Caco-2 (cell line): ENCODE measurements at regions not wholly inside any gene's neighbourhood (a gene's known extent, or its start where the extent isn't known, plus 50 kb on each side); places are given as distances from the start of the nearest gene placed in this dataset.
"Not testable (repeated sequence)": the region's sequence is repeated elsewhere in the genome, so short reads cannot be mapped to it uniquely, and the experiment has no call there.

ENCODE experiments used
- BruUV-seq: library from RNA; stranded (reverse); fragments of 400-500 nt; replicated peaks from 2 replicates; lab custom pipeline; 2021; lab: Mats Ljungman, UMichigan
- CTCF ChIA-PET: fragments of 300-600 bp; sonication (Branson Sonifier 250); formaldehyde crosslinking; loops from one replicate; lab custom pipeline; 2022; ENCODE audit warnings: antibody characterized with exemption; lab: Charles Lee
- POLR2A ChIA-PET: fragments of 300-600 bp; sonication (Branson Sonifier 250); formaldehyde crosslinking; loops from one replicate; lab custom pipeline; 2022; ENCODE audit warnings: antibody characterized with exemption; lab: Charles Lee
- DNase-seq, 2 experiments: peaks; one replicate each; pipeline versions ENCODE4 v3.0.0 to v3.0.0-alpha.2; 2020 to 2022
- H3K27me3 ChIP-seq: replicated peaks from 2 replicates; pipeline ENCODE4 v1.6.0; 2011; ENCODE audit warnings: low read length; ENCODE audit not compliant: control insufficient read depth, insufficient read depth
- H3K36me3 ChIP-seq: 2 replicates; pipeline ENCODE4 v1.5.1; 2011; ENCODE audit warnings: low read length; ENCODE audit not compliant: control insufficient read depth, insufficient read depth
- H3K4me1 ChIP-seq: fragments of 250-450 bp; sonication (Bioruptor Pico); 2 replicates; pipeline ENCODE4 v1.5.1; 2020; ENCODE audit warnings: mild to moderate bottlenecking
- H3K4me3 ChIP-seq: 2 replicates; pipeline ENCODE4 v1.5.1; 2011; ENCODE audit warnings: low read depth, mild to moderate bottlenecking, control low read depth, low read length
- H3K9me3 ChIP-seq: fragments of 250-450 bp; sonication (Bioruptor Pico); 2 replicates; pipeline ENCODE4 v1.5.1; 2020; ENCODE audit warnings: mild to moderate bottlenecking, moderate library complexity
- H3K27ac Mint-ChIP-seq: one replicate; pipeline ENCODE4 v1.8.0; 2022; ENCODE audit warnings: mixed read lengths; ENCODE audit not compliant: unreplicated experiment
- H3K27me3 Mint-ChIP-seq: one replicate; pipeline ENCODE4 v1.8.0; 2022; ENCODE audit warnings: mixed read lengths; ENCODE audit not compliant: insufficient read depth, unreplicated experiment
- H3K36me3 Mint-ChIP-seq: one replicate; pipeline ENCODE4 v1.8.0; 2022; ENCODE audit warnings: mild to moderate bottlenecking, mixed read lengths; ENCODE audit not compliant: insufficient read depth, unreplicated experiment
- H3K4me1 Mint-ChIP-seq: one replicate; pipeline ENCODE4 v1.8.0; 2022; ENCODE audit warnings: low read depth, mixed read lengths; ENCODE audit not compliant: unreplicated experiment
- H3K4me3 Mint-ChIP-seq: one replicate; pipeline ENCODE4 v1.8.0; 2022; ENCODE audit warnings: mild to moderate bottlenecking, moderate library complexity, mixed read lengths; ENCODE audit not compliant: unreplicated experiment
- H3K9me3 Mint-ChIP-seq: one replicate; pipeline ENCODE4 v1.8.0; 2022; ENCODE audit warnings: mixed read lengths; ENCODE audit not compliant: unreplicated experiment
- CTCF ChIP-seq, 2 experiments: fragments of 200-600 bp in 1 of 2; IDR thresholded peaks; 1 replicate in 1 of 2; 2 replicates in 1 of 2; pipeline versions ENCODE4 v1.5.1 to v1.8.0; 2011 to 2022; ENCODE audit warnings: antibody characterized with exemption in 1 of 2, control low read depth in 1 of 2, inconsistent platforms in 1 of 2, low read depth in 1 of 2, low read length in 1 of 2, mild to moderate bottlenecking in 1 of 2, moderate library complexity in 1 of 2; ENCODE audit not compliant: insufficient read depth in 1 of 2, severe bottlenecking in 1 of 2, unreplicated experiment in 1 of 2
- intact Hi-C: fragments of 100-400 bp; cut with micrococcal nuclease; formaldehyde crosslinking; loops from one replicate; pipeline ENCODE4 v1.10.0; 2022; ENCODE audit not compliant: unreplicated experiment

- ChIA-PET CTCF (no interaction called here), POLR2A (no interaction called here)
- H3K4me3 ChIP-seq, result no peak overlapping the region
- H3K9me3 ChIP-seq, result no peaks in the 10 kb centered on the region
- no peaks in the 10 kb centered on the region for H3K36me3 ChIP-seq
- Mint-ChIP-seq H3K27me3 (no peaks in the 10 kb centered on the region), H3K4me1 (no peaks in the 10 kb centered on the region), H3K9me3 (no peaks in the 10 kb centered on the region), H3K27ac (no peak overlapping the region), H3K36me3 (no peaks in the 10 kb centered on the region), H3K4me3 (no peak overlapping the region)
- DNase-seq, result no peak
- H3K4me1 ChIP-seq, result no peaks in the 10 kb centered on the region
- no TSS peak for BruUV-seq
- H3K27me3 ChIP-seq, result no peaks in the 10 kb centered on the region
- intact Hi-C loops, result no loop called here
- TF ChIP-seq CTCF (IDR thresholded peaks at IDR 0.05; ENCODE audit: insufficient read depth in 1 of 2, low read depth in 1 of 2, low read length in 1 of 2, severe bottlenecking in 1 of 2, unreplicated experiment in 1 of 2), result no peak
Observed at GRCh38 chr4:134862116-134862515, 660.5 kb upstream of the PABPC4L start.

DNA sequence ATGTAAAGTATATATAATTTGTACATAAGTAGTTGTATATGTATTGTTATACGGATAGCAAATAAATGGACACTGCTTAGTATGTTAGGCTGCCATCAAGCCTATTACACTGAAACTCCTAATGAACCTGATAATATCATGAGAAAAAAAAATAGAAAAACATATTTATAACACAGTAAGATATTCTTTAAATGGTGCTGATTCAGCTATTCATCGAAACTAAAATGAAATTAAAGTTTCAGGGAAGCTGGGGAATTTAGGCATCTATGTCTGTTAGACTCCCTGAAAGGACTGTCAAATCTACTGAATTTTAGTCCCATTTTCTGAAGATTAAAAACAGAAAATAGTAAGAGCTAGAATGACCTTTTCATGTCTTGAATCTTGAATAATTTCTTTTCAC is 647.1 kb upstream of the PABPC4L start:
- Histone ChIP-seq H3K4me1 (no peaks in the 10 kb centered on the region), H3K36me3 (no peaks in the 10 kb centered on the region), H3K27me3 (no peaks in the 10 kb centered on the region), H3K9me3 (no peaks in the 10 kb centered on the region), H3K4me3 (no peak overlapping the region)
- ChIA-PET CTCF (no interaction called here), POLR2A (no interaction called here)
- no peak for TF ChIP-seq CTCF (IDR thresholded peaks at IDR 0.05; ENCODE audit: insufficient read depth in 1 of 2, low read depth in 1 of 2, low read length in 1 of 2, severe bottlenecking in 1 of 2, unreplicated experiment in 1 of 2)
- Mint-ChIP-seq H3K36me3 (no peaks in the 10 kb centered on the region), H3K27ac (no peak overlapping the region), H3K4me3 (no peak overlapping the region), H3K4me1 (no peaks in the 10 kb centered on the region), H3K9me3 (no peaks in the 10 kb centered on the region), H3K27me3 (no peaks in the 10 kb centered on the region)
- no peak for DNase-seq
- BruUV-seq, result no TSS peak
- intact Hi-C loops, result no loop called here

- H3K27me3 Mint-ChIP-seq, intact Hi-C loops, H3K4me3 ChIP-seq, H3K9me3 ChIP-seq, CTCF ChIA-PET, H3K36me3 ChIP-seq, H3K36me3 Mint-ChIP-seq, H3K4me1 ChIP-seq, BruUV-seq, H3K27me3 ChIP-seq, H3K4me3 Mint-ChIP-seq, DNase-seq, H3K4me1 Mint-ChIP-seq, H3K9me3 Mint-ChIP-seq, POLR2A ChIA-PET, H3K27ac Mint-ChIP-seq: not testable (repeated sequence)
Observed at GRCh38 chr4:134830741-134831140, 629.2 kb upstream of the PABPC4L start.

DNA sequence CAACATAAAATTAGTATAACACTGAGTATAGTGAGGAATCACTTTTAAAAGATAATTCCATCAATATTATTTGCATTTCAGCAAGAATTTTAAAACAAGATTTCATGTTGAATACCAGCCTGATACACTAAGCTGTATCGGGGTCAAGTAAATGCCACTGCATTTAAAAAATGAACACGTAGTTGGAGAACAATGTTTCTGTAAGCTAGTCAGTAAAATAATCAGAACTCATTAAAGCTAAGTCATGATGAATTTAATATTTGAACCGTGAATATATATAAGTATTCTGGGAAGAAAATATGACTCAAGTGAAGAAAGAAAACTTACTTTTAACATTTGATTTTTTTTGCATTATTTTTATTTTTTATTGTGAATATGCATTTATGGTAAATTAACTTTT is 611.0 kb upstream of the PABPC4L start:
- H3K4me1 ChIP-seq, result no peaks in the 10 kb centered on the region
- Mint-ChIP-seq H3K4me1 (no peaks in the 10 kb centered on the region), H3K36me3 (no peaks in the 10 kb centered on the region), H3K27me3 (no peaks in the 10 kb centered on the region), H3K4me3 (no peak overlapping the region), H3K27ac (no peak overlapping the region), H3K9me3 (peaks cover 12% of the 10 kb centered on the region)
- no peaks in the 10 kb centered on the region for H3K27me3 ChIP-seq
- intact Hi-C loops, result no loop called here
- ChIA-PET CTCF (no interaction called here), POLR2A (no interaction called here)
- no peaks in the 10 kb centered on the region for H3K9me3 ChIP-seq
- DNase-seq, result no peak
- no TSS peak for BruUV-seq
- no peaks in the 10 kb centered on the region for H3K36me3 ChIP-seq
- no peak for TF ChIP-seq CTCF (IDR thresholded peaks at IDR 0.05; ENCODE audit: insufficient read depth in 1 of 2, low read depth in 1 of 2, low read length in 1 of 2, severe bottlenecking in 1 of 2, unreplicated experiment in 1 of 2)
- no peak overlapping the region for H3K4me3 ChIP-seq
